Renal cortical epithelial cell (primary cell): ENCODE measurements at regions not wholly inside any gene's neighbourhood (a gene's known extent, or its start where the extent isn't known, plus 50 kb on each side); places are given as distances from the start of the nearest gene placed in this dataset.
A peak's percentile ranks its signal among the peaks of the same experiment; 100 is the strongest.
"Not testable (repeated sequence)": the region's sequence is repeated elsewhere in the genome, so short reads cannot be mapped to it uniquely, and the experiment has no call there.

Experiments used
- DNase-seq: peaks from one replicate; pipeline ENCODE4 v3.0.0-alpha.2; 2011; ENCODE audit warnings: low read depth

DNA sequence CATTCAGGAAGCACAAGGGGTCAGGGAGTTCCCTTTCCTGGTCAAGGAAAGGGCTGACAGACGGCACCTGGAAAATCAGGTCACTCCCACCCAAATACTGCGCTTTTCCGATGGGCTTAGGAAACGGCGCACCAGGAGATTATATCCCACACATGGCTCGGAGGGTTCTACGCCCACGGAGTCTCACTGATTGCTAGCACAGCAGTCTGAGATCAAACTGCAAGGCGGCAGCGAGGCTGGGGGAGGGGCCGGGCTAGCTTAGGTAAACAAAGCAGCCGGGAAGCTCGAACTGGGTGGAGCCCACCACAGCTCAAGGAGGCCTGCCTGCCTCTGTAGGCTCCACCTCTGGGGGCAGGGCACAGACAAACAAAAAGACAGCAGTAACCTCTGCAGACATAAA is 68.0 kb upstream of the CCT8L2 start:
- DNase-seq: not testable (repeated sequence)

DNA sequence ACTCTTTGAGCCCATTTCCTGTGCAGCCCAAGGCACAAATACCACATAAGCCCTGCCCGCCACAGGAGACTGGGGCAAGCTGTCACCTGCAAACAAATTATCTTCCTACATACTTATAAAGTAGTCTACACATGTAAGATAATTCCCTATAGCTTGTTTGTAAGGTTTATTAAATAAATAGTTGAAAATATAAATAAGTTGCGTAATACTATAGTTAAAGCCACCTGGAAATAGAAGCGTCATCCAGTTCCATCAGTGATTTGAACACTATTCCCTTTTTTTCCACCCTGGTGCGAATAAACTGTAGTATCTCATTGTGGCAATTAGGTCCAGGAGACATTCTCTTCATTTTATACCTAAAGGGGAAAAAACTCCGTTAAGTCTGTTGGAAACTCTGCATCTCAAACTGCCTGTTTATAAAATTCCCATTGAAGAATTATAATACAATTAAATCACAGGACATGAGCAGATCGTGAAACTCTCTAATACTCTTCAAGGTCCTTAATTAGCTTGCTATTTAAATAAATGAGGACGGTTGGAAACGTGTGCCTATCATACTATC is 66.7 kb upstream of the CCT8L2 start:
- DNase-seq: not testable (repeated sequence)

DNA sequence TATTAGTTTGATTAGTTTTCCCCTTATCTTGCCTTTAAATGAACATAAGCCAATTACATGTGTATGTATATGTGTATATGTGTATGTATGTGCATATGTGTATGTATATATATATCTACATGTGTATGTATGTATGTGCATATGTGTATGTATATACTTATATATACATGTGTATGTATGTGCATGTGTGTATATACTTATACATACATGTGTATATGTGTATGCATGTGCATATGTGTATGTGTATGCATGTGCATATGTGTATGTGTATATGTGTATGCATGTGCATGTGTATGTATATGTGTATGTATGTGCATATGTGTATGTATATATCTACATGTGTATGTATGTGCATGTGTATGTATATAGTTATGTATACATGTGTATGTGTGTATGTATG is 65.5 kb upstream of the CCT8L2 start:
- peak; percentile 0 for DNase-seq

DNA sequence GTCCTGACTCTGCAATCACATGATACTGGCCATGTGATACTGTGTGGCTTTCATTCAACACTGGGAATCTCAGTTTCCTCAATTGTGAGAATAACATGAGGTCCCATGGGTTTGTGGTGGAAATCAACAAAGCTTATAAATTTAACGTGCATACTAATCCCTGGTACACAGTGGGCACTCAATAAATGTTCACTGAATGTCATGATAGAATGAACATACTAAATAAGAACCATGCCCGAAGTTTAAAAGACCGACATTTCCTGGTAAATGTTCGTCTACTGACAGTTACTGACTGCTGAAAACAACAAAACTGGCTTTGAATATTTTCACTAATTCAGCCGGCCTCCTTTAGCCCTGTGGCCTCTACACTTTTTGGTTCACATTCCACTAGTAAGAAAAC is 62.3 kb upstream of the CCT8L2 start:
- DNase-seq: no peak

GRCh38 chr22:16654336-16654735 is 61.7 kb upstream of the CCT8L2 start:
- not testable (repeated sequence) for DNase-seq

DNA sequence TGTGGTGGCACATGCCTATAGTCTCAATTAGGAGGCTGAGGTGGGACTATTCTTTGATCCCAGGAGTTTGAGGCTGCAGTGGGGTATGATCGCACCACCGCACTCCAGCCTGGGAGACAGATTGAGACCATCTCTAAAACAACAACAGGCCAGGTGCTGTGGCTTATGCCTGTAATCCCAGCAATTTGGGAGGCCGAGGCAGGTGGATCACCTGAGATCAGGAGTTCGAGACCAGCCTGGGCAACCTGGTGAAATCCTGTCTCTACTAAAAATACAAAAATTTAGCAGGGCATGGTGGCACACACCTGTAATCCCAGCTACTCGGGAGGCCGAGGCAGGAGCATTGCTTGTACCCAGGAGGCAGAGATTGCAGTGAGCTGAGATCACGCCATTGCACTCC is 60.6 kb upstream of the CCT8L2 start:
- not testable (repeated sequence) for DNase-seq

- DNase-seq: no peak
Measured at GRCh38 chr22:16651217-16651616, 58.6 kb upstream of the CCT8L2 start.
